ENCODE measurements at regions not wholly inside any gene's neighbourhood (a gene's known extent, or its start where the extent isn't known, plus 50 kb on each side); places are given as distances from the start of the nearest gene placed in this dataset.
"Not testable (repeated sequence)": the region's sequence is repeated elsewhere in the genome, so short reads cannot be mapped to it uniquely, and the experiment has no call there.

DNA sequence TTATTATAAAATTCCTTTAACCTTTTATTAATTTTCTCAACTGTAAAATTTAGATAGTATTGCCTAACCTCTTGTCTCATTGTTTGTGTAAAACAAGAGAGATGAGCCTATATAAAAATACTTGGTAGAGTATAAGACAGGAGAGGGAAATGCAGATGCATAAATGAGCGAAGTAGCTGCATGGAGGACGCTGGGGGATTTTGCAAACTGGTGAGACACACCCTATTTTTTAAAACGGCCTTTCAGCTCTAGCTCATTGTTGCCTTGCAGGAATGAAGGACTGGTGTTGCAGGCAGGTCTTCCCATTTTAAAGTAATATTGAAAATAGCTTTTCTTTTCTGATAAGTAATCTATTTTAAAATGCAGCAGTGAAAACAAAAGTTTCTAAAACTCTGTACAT lies 435.3 kb upstream of the HNRNPA3 start:
- DNase-seq: no peak

DNA sequence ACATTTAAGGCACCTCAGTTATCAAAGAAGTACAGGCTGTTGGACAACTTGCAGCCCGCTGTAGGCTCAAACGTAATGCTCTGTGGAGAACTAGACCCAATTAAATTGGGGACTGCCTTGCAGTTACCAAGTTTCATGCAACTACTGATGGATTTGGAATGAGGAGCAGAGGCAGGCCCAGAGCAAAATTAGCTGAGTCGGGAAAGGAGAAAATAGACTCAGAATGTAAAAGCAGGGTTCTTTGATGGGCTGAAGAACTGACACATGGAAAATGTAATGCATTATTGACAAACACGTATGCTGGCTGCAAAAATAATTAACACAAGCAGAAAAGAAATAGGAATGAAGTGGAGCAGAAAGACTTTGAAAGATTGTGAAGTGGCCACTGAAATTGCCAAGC lies 432.7 kb upstream of the HNRNPA3 start:
- DNase-seq: no peak

DNA sequence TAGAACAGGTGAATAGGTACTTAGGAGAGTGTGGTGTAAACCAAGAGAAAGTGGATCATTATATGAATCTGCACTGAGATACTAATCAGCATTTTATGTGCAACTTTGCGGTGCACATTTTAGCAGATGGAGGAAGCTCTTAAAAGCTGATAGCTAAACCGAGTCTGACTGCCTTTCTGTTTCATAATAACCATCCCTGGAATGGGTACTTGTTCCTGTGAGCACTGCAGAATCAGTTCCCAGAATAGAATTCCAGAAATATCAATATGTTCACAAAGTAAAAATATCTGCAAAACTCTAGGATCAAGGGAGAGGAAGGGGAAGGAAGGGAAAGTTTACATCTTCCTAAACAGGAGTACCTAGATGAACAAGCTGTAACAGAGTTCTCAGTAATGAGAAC lies 432.2 kb upstream of the HNRNPA3 start:
- no peak for DNase-seq

DNA sequence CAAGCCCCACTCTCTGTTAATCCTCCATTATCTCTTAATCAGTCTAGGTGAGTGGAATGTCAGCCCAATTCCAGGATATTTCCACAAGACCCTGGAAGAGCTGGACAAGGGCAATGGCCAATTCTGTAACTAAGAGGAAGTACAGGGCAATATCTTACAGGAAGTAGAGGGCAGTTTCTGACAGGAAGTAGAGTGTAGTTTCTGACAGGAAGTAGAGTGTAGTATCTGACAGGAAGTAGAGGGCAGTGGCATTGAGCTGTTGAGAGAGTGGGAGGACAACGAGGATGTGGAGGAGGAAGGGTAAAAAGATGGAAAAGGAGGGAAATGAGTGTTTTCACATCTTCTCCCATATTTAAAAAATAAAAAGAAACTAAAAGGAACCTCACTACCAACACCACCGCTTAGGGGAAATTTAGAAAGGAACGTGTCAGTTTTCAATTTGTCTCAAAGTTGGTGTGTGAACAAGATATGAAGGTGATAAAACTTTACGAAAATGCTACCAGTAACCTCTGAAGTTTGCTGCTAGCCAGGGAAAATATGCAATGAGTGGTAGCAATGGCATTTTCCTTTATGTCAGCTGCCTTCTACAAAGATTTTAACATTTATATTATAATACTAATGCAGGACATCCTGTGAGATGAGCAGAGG lies 430.9 kb upstream of the HNRNPA3 start:
- no peak for DNase-seq

DNA sequence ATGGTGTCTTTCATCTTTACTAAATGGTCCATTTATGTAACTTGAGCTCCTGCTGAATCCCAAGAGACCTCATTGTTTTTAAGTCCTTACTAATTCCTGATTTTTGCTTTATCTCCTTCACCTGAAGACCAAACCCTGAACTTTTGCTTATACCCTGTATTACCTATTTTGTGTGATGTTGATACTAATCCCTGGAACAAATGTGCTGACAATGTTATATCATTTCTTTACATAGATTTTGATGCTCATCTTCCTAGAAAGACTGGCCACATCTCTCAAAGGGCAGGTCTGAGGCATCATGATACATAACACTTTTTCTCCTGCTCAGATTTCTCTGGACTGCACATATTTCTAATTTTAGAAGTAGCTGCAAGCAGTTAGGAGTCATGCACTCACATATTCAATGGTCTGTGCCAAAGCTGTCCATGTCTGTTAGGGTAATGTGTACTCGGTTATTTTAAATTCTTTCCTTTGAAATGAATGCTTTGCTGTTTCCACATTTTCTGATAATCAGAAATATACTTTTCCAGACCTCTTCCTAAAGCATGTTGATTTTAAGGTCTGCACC lies 427.9 kb upstream of the HNRNPA3 start:
- no peak for DNase-seq

DNA sequence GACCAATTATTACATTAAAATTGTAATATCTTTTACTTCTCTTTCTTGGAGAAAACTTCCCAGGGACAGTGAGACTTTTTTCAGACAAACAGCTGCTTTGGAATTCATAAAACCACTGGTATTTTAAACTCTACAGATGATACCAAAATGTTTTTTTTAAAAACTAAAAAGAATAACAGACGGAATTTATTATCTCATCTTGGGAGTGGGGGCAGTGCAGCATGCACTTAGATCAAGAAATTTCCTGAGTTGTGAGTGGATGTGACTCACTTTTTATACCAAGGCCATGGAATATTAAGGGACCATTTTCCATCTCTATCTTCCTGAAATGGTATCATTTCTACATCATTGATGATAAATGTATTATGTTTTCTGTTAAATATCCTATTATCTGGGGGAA lies 422.8 kb upstream of the HNRNPA3 start:
- DNase-seq: no peak

DNA sequence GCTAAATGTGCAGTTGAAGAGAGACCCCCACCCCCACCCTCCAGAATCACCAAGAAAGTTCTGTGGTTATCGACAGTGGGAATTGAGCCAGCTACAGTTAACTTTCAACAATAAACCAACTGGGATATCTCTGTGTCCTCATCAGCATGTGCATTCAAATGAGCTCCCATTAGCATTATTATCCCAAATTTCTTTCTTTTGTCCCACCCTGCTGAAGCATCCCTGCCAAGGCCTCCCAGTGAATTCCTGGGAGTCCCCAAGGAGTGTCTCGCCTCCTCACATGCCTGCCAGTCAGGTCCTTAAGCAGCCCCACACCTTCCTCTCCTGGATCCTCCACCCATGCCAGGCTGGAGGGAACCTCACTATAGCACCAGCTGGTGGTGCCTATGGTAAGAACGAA lies 422.1 kb upstream of the HNRNPA3 start:
- no peak for DNase-seq

DNA sequence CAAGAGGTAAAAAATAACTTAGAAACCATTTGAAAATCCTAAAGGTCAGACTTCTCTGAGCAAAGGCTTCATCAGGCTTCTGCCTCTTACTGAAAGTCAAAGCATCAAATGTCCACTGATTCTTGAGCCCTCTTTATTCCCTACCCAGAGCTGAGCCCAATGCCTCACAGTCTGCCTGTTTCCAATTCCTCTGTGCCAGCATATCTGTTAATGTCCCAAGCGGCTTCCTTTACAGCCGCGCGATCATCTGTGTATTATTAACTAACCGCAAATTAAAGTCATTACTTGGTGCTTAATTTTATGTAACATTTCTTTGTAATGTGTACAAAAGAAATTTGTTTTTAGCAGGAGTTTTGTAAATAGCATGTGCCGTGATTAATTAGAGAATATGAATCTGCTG lies 418.8 kb upstream of the HNRNPA3 start:
- DNase-seq: no peak

DNA sequence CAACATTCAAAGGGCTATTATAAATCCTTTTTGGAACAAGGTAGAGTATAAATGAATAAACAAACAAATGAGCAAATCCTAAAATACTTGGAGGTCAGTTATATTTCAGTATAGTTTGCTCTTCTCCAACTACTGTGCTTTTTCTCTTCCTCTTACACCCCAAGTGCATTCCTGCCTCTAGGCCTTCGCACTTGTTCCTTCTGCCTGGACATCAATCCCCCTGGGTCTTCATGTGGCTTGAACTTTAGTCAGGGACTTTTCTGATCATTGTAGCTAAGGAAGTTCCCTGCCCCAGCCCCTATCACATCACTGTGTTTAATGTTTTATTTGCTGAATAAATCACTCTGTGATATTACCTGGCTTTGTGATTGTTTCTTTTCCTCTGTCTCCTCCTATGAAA lies 418.2 kb upstream of the HNRNPA3 start:
- DNase-seq: no peak

DNA sequence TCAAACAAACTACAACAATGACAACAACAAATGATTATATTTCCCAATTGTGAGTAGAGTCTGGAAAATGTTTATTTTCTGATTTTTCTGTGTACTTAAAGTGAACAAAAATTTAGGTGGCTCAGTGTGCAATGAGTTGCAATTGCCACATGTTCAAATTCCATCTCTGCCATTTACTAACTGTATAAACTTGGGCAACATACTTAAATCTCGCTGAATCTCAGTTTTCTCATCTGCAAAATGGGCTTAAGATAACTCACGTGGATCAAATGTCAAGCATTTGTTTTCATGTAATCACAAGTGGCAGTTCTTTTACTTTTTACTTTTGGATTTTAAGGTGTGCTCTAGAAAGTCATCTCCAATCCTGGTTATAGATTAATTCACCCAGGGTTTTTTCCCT lies 416.8 kb upstream of the HNRNPA3 start:
- no peak for DNase-seq

DNA sequence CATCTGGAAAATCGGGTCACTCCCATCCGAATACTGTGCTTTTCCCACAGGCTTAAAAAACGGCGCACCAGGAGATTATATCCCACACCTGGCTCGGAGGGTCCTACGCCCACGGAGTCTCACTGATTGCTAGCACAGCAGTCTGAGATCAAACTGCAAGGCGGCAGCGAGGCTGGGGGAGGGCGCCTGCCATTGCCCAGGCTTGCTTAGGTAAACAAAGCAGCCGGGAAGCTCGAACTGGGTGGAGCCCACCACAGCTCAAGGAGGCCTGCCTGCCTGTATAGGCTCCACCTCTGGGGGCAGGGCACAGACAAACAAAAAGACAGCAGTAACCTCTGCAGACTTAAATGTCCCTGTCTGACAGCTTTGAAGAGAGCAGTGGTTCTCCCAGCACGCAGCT lies 415.9 kb upstream of the HNRNPA3 start:
- DNase-seq: not testable (repeated sequence)

DNA sequence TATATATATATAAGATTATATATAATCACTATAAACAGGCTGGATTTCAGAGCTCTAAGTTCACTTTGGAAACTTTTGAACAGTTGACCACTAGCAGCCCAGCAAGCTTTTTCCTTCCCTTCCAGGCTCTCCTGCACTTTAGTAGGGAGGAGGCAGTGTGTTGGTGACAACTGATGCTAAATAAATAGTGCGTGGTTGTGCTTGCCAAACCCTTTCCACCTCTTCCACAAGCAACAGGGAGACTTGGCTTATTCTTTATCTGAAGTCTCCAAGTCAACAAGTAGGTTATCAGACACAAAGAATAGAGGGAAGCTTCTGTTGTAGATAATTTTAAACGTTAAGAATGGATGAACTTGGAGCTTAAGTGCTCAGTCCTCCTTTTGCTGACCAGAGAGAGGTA lies 408.2 kb upstream of the HNRNPA3 start:
- DNase-seq: no peak

DNA sequence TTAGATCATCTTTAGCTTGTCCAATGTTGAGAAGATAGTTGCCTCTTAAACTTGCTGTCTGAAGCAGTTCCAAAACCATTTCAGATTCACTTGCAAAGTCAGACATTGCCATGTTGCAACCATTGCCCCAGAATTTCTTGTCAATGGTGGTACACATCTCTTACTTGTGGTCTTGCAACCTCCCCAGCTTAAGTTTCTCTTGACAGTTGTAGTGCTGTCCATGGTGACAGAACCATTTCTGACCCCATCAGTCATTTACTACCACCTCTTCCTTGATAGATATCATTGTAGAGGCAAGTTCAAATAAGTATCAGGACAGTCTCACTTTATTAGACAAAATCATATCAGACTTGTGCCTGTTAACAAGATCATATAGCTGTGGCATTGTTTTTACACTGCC lies 407.2 kb upstream of the HNRNPA3 start:
- DNase-seq: no peak

DNA sequence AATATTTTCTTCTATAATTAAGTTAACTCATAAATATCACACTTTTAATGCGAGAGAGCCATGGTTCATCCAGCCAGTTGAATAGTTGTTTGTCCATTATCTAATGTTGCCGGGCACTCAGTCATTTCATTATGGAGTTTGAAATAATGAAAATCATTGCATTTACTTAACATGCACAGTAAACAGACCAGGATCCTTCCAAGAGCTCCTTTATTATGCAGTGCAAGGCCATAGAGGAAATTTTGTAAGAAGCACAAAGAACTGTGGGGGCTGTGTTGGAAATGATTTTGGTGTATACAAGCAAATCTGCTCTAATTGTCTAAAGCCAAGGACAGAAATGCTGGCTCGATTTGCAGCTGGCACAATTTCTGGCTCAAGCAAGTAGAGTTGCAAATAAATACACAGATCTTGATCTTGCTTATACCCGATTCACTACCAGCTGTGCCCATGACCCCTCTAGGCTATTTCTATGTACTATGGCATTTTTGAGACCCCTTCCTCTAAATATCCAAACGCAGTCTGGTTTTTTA lies 400.3 kb upstream of the HNRNPA3 start:
- DNase-seq: no peak

DNA sequence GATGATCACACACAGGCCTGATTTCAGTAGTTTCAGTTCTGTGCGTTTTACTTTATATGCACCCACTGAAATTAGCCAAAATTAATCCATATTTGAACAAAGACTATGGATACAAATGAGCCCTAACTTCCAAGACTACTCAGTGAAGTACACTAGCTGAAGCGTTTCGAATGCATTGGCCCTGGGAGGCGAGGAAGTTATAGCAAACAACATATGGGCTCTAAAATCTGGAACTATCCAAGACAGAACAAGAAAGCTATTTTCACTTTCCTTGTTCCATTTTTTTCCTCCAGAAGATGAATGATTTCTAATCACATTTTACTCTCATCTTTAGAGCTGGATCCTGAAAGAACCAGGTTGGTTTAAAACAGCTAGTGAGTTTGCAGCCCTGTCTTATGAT lies 399.4 kb upstream of the HNRNPA3 start:
- DNase-seq: no peak

DNA sequence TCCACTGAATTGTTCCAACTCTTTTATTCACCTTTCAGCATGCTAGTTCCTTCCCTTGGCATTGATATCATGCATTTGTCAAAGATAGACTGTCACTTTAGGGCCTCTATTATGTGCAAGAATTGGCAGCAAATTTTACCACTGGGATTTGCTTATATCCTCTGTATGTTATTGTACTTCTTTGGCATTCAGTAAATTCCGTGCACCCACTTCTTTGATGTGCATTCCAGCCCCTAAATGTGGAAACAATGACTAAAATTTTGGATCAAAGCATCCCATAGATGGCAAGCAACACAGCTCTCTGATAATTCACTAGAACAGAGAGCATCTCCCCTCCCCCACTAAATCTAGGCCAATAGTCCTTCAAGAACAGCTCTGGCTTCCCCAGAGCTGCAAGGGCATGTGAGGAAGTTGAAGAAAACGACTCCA lies 399.0 kb upstream of the HNRNPA3 start:
- DNase-seq: no peak

DNA sequence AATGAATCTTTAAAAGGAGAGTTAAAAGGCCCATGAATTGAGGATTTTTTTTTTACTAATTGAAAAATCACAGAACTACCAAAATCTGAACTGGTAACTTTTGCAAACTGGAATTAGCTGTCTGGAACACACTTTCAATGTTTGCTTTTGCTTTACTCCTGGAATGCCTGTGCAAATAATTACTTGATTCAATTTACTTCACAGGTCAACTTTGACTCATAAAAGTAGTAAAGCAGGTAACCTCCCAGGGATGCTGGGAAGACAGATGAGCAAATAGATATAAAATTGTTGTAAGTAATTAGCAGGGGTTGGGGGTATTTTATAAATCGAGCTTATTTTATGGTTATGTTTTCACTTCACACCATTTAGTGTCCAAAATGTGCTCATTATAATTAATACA lies 398.3 kb upstream of the HNRNPA3 start:
- no peak for DNase-seq

DNA sequence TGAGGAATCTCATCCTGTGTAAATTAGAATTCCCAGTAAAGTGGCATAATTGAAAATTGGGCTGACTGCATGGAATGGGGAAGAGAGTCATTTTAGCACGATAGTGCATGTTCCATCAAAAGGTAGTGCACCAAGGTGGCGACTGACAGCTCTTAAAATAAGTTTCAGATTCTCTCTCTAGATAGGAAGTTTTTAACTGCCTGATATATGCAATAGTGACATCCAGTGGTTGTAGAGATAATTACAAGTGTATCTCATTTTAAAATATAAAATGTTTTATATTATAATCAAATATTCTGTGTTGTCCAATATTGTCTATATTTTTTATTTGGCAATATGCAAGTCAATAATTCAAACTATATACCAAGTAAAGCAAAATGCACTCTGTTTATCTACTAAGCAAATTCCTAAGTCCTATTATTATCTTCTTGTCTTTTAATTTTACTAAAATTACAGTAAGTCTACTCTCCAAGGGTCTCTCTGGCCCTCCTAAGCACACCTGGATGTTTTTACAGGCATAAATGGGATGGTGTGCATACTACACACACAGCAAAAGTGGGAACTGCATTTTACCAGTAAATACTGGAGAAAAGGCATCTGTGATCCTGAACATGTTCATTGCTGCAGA lies 397.7 kb upstream of the HNRNPA3 start:
- no peak for DNase-seq

DNA sequence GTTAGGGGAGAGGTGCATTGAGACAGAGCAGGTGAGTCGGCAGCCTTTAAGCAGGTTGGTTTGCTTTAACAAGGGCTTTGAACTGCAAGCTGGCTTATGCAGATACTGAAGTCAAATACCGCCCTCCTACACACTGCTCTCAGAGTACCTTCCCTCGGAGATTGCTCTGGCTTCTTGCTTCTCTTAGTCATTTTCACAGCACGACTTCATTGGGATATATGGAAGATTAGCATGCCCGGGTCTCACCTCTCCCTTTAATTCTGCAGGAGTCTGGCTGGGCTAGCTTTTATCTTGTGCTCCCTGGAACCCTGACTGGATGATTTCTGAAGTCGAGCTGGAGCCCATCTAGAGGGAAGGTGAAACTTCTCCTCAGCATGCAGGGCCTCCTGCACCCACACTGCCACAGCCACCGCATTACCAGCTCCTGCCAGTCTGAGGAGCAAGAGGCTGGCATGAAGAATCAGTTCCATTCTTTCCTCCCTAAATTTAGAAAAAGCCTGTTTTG lies 395.5 kb upstream of the HNRNPA3 start:
- no peak for DNase-seq

DNA sequence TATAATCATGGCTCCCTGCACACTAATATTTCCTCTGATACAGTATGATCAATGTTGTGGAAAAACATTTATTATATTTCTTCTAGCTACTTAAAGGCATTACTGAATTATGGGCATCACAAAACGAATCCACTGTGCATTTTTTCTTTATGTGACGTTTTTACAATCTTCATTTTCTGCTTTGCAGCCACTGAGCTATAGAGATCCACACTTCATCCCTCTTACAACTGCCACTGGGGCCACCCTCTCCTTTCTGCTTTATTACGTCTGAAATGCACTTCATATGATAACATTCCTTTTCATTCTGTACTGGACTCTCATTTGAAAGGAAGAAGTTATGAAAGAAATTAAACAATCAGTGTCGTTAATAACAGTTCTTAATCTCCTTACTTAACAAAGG lies 394.5 kb upstream of the HNRNPA3 start:
- no peak for DNase-seq

DNA sequence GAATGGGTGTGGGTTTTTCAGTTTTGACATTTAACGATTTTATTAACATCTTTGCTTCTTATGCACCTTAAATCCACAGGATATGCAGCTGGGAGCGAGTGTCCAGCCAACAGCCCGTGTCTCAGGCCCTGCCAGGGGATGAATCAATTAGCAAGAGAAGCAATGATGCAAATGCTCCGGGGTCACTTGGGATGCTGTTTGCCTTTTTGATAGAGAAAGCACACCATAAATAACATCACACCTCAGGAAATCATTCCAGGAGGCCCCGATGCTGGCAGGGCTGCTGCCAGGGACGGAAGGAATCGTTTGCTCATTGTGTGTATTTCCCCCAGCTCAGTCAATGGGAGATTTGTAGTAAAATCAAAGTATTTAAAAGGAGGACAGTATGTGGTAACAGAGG lies 394.0 kb upstream of the HNRNPA3 start:
- DNase-seq: no peak

DNA sequence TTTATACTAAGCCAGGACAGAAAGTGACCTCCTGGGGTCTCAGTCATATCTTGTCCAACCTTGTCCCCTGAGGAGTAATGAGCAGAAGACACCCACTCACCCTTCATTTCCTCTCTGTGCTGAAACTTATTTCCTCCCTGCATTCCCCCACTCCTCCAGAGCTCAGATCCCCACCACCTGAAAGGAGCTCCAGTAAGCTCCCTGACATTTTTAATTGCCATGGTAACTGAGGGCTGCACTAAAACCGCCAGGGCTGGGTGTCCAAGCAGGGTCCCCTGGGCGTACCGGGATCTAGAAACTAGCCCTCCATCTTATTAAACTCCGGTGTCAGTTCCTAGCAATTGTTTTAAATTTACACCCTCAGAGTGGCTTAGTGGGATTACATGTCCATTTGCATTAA lies 393.3 kb upstream of the HNRNPA3 start:
- no peak for DNase-seq

DNA sequence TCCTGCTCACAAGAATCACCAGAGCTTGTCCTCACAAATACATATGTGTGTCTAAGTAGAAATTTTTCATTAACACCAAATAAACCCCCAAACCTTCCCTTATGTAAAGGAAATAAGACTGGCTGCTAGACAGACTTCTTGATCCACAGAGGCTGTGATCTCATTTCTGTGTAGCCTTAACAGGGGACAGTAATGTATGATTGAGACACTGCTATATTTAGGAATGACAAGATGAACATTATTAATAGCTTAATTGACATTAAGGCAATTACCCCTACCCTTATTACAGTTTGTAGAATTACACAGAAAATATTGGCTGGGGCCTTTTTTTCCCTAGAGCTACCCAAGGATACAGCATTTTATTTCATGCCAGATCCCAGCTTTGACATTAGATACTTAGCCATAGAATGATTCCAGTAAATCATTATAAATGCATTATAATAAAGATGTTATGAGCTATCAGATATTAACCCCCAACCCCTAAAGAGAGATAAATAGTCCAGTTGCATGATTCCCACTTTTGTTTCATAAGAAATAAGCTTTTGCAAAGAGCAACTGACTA lies 392.1 kb upstream of the HNRNPA3 start:
- no peak for DNase-seq

DNA sequence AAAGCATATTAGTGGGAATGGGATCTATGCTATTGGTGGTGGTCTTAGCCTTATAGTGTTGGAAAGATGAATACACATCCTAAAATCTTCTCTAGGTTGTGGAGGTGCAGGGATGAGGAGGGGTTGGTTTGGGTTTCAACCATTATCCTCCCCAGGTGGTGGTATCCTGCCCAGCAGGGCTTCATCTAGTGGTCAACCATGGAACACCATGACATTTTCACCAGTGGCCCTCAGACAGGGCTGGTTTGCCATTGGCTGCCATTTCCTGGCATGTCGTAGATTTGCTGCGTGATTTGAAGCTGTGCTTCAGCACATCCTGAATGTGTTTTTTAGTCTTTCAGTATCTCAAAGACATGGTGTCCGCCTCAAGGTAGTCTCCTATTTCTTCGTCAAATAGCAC lies 391.2 kb upstream of the HNRNPA3 start:
- no peak for DNase-seq
